Pulmonary artery endothelial cell (primary cell): ENCODE measurements at regions not wholly inside any gene's neighbourhood (a gene's known extent, or its start where the extent isn't known, plus 50 kb on each side); places are given as distances from the start of the nearest gene placed in this dataset.
"Not testable (repeated sequence)": the region's sequence is repeated elsewhere in the genome, so short reads cannot be mapped to it uniquely, and the experiment has no call there.

Experiments used
- DNase-seq: peaks from one replicate; pipeline ENCODE4 v3.0.0-alpha.2; 2011; ENCODE audit warnings: low read depth, low spot score

- DNase-seq: no peak
Observed at GRCh38 chr1:199508072-199508471, 519.4 kb upstream of the NR5A2 start.

- no peak for DNase-seq
Observed at GRCh38 chr1:199508653-199509052, 518.9 kb upstream of the NR5A2 start.

GRCh38 chr1:199509456-199509855 is 518.1 kb upstream of the NR5A2 start:
- DNase-seq: no peak

- DNase-seq: no peak
Observed at GRCh38 chr1:199510314-199510713, 517.2 kb upstream of the NR5A2 start.

GRCh38 chr1:199512037-199512710 is 515.3 kb upstream of the NR5A2 start:
- DNase-seq: no peak

GRCh38 chr1:199515261-199515660 is 512.2 kb upstream of the NR5A2 start:
- DNase-seq: no peak

GRCh38 chr1:199522338-199522737 is 505.2 kb upstream of the NR5A2 start:
- DNase-seq: no peak

- DNase-seq: no peak
Observed at GRCh38 chr1:199522936-199523335, 504.6 kb upstream of the NR5A2 start.

- no peak for DNase-seq
Observed at GRCh38 chr1:199529324-199529723, 498.2 kb upstream of the NR5A2 start.

GRCh38 chr1:199533361-199533760 is 494.1 kb upstream of the NR5A2 start:
- not testable (repeated sequence) for DNase-seq

GRCh38 chr1:199545780-199546179 is 481.7 kb upstream of the NR5A2 start:
- no peak for DNase-seq

- DNase-seq: no peak
Observed at GRCh38 chr1:199546323-199546722, 481.2 kb upstream of the NR5A2 start.

- DNase-seq: no peak
Observed at GRCh38 chr1:199549421-199549820, 478.1 kb upstream of the NR5A2 start.

- no peak for DNase-seq
Observed at GRCh38 chr1:199550199-199551065, 477.1 kb upstream of the NR5A2 start.

GRCh38 chr1:199551967-199552565 is 475.4 kb upstream of the NR5A2 start:
- peak; percentile 10 for DNase-seq

- no peak for DNase-seq
Observed at GRCh38 chr1:199553104-199553503, 474.4 kb upstream of the NR5A2 start.

- DNase-seq: no peak
Observed at GRCh38 chr1:199561334-199561733, 466.2 kb upstream of the NR5A2 start.

- no peak for DNase-seq
Observed at GRCh38 chr1:199573047-199573446, 454.5 kb upstream of the NR5A2 start.

- no peak for DNase-seq
Observed at GRCh38 chr1:199574950-199575349, 452.6 kb upstream of the NR5A2 start.

GRCh38 chr1:199580300-199580699 is 447.2 kb upstream of the NR5A2 start:
- no peak for DNase-seq

- DNase-seq: no peak
Observed at GRCh38 chr1:199585392-199585791, 442.1 kb upstream of the NR5A2 start.

- no peak for DNase-seq
Observed at GRCh38 chr1:199590708-199591107, 436.8 kb upstream of the NR5A2 start.
